ENCODE measurements at regions not wholly inside any gene's neighbourhood (a gene's known extent, or its start where the extent isn't known, plus 50 kb on each side); places are given as distances from the start of the nearest gene placed in this dataset.

DNA sequence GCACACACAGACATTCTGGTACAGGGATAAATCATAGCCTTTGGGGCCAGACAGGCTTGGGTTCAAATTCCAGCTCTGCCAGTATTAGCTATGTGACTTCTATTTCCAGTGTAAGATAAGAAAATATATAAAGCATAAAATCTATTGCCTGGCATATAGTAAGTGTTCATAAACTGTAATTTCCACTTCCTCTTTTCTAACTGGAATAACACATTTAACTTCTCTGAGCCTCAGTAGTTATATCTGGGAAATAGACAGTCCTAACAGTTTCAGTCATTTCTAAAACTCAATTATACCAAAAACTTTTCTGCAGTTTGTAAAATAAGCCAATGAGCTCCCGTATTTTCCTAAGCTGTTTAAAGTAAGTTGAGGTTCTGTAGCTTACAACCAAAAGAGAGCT lies 351.4 kb downstream of the ZNF326 start:
- no peak for TF ChIP-seq POLR2A (IDR thresholded peaks at IDR 0.05; ENCODE audit: low read depth, low read length)
- TF ChIP-seq POLR2AphosphoS5 (IDR thresholded peaks at IDR 0.05; ENCODE audit: low read depth, low read length): no peak

Data from GM12892 (cell line).